Epithelial cell of esophagus (primary cell): ENCODE measurements at regions not wholly inside any gene's neighbourhood (a gene's known extent, or its start where the extent isn't known, plus 50 kb on each side); places are given as distances from the start of the nearest gene placed in this dataset.
A peak's percentile ranks its signal among the peaks of the same experiment; 100 is the strongest.

Experiments used
- DNase-seq: peaks from one replicate; pipeline ENCODE4 v3.0.0; 2010; ENCODE audit warnings: low read depth
- H3K4me3 ChIP-seq: 2 replicates; pipeline ENCODE4 v1.5.1; 2011; ENCODE audit warnings: mild to moderate bottlenecking, low read length, control low read depth
- TF ChIP-seq, protein P1 (sequence below): IDR thresholded peaks from 2 replicates; pipeline ENCODE4 v1.5.1; 2011; ENCODE audit warnings: low read depth, mild to moderate bottlenecking, low read length, control low read depth, inconsistent platforms; ENCODE audit not compliant: insufficient read depth; ENCODE audit errors: missing control alignments

DNA sequence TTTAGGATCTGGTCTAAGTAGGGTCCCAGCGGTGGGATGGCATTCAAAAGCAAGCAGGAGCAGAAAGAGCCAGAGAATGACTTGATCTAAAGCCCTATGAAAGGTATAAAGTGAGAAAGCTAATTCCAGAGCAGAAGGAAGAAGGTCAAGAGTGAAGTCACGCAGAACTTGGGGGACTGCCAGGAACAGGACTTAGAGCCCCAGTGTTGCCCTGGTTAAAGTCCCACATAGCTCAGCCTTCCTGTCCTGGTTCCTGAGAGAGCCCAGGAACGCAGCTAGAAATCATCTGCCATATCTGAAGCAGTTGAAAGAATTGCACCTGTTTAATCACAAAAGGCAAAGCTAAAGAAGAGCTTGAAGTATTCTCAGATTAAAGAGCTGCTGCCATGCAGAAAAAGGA is 160.6 kb upstream of the ATP1B1 start:
- DNase-seq = no peak
- H3K4me3 ChIP-seq = no peak overlapping the region
- TF ChIP-seq, protein P1, sequence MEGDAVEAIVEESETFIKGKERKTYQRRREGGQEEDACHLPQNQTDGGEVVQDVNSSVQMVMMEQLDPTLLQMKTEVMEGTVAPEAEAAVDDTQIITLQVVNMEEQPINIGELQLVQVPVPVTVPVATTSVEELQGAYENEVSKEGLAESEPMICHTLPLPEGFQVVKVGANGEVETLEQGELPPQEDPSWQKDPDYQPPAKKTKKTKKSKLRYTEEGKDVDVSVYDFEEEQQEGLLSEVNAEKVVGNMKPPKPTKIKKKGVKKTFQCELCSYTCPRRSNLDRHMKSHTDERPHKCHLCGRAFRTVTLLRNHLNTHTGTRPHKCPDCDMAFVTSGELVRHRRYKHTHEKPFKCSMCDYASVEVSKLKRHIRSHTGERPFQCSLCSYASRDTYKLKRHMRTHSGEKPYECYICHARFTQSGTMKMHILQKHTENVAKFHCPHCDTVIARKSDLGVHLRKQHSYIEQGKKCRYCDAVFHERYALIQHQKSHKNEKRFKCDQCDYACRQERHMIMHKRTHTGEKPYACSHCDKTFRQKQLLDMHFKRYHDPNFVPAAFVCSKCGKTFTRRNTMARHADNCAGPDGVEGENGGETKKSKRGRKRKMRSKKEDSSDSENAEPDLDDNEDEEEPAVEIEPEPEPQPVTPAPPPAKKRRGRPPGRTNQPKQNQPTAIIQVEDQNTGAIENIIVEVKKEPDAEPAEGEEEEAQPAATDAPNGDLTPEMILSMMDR = no peak

DNA sequence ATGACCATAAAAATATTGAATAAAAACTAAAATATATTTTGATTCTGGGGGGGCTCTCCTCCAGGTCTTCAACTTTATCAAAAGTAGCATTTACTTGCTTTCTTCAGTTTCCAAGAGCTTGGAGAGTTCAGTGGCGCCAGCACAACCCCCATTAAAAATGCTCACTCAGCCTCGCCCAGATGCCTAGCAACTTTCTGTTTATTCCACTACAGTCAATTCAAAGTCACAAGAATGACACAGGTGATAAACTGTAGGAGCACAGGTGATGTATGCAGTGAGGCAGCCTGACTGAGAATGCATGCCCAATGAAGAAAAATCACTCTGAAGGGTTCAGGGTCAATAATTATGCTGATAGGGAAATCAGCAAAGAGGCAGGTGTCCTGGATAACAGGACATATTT is 159.4 kb upstream of the ATP1B1 start:
- H3K4me3 ChIP-seq = no peak overlapping the region
- TF ChIP-seq, protein P1 = no peak
- no peak for DNase-seq

DNA sequence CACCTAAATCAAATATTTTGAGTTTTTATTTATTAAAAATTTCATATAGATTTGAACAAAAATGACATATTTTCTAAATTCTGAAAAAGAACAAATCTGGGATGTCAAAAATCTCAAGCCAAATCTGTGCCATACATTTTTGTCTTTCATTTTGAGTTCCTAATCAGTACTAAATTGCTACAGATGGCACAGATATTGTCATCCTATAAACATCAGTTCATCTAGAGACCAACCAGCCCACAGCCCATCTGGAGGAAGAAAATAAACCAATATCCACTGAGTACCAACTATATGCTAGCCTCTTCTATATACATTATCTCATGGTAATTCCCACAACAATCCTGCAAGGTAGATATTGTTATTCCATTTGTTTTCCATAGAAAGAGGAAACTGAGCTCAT is 156.8 kb upstream of the ATP1B1 start:
- no peak overlapping the region for H3K4me3 ChIP-seq
- DNase-seq = no peak
- TF ChIP-seq, protein P1 = no peak

DNA sequence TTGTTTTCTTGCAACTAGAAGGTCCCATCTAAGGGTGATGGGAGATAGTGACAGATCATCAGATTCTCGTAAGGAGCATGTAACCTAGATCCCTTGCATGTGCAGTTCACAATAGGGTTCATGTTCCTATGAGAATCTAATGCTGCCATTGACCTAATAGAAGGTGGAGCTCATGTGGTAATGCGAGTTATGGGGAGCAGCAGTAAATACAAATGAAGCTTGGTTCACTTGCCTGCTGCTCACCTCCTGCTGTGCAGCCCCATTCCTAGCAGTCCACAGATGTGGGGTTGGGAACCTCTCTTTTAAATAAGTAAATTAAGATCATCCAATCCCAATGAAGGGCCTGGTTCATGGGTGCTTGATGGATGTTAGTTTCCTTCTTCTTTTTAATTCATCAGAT is 148.7 kb upstream of the ATP1B1 start:
- TF ChIP-seq, protein P1 = no peak
- no peak overlapping the region for H3K4me3 ChIP-seq
- no peak for DNase-seq

DNA sequence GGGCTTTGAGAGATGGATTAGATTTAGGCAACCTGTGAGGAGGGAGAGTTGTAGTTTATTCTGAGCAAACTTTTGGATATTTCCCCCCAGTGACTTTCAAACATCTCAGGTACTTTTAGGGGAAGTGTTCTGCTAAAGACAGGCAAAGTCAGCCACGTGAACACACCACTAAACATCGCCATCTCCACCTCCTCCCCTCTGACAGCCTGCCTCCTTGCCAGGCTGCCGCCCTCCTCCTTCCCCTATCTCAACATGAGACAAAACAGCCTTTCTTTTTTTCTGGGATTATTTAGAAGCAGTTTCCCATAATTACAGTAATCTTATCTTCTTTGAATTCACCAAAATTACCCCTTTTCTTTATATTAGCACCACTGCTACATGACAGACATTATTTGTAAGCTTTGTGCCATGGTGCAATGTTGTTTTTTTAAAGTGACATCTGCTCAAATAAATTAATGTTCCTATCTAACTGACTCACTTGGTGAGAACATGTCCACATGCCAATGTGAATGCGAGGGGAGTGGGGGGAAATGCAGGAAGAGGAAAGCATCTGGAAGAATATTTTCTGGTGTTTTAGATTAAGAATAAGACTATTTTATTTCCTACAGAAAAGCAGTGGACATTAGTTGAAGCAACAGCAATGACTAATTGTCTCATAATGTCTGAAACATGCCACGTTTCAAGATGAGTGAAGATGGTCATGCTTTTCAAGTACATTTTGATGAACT is 147.8 kb upstream of the ATP1B1 start:
- TF ChIP-seq, protein P1 = no peak
- H3K4me3 ChIP-seq = no peak overlapping the region
- DNase-seq = peak; percentile 28

DNA sequence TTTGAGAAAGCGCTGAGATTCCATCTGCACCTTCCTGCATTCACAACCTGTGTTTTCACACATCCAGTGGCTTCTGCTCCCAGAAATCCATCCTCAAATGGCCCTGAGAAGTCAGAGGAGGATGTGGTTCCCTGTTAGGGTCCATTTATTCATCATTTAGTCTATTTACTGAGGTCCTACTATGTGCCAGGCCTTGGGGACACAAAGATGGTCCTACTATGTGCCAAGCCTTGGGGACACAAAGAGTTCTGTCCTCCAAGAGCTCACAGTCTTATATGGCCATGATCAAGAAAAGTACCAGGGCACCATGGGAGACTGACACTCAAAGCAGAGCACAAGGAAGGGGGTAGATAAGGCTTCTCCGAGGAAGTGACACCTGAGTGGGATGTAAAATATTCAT is 147.1 kb upstream of the ATP1B1 start:
- DNase-seq = no peak
- H3K4me3 ChIP-seq = no peak overlapping the region
- TF ChIP-seq, protein P1 = no peak

DNA sequence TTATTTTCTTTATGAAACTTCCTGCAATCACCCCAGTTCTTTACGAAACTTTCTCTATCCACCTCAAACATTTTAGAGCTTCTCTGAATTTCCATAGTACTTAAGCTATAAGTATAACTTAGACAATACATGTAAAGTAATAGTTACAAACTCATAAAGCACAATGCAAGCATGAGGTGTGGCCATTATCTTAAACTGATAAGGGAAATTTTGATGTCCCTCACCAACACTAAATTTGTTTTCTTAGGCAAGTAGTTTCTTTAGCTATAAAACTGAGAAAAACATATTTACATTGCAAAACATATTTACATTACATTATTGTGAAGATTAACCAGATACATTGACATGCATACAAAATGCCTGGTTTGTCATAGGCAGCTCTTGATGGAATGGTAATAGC is 146.4 kb upstream of the ATP1B1 start:
- no peak for DNase-seq
- TF ChIP-seq, protein P1 = no peak
- H3K4me3 ChIP-seq = no peak overlapping the region
